ENCODE measurements at regions not wholly inside any gene's neighbourhood (a gene's known extent, or its start where the extent isn't known, plus 50 kb on each side); places are given as distances from the start of the nearest gene placed in this dataset.
A peak's percentile ranks its signal among the peaks of the same experiment; 100 is the strongest.

DNA sequence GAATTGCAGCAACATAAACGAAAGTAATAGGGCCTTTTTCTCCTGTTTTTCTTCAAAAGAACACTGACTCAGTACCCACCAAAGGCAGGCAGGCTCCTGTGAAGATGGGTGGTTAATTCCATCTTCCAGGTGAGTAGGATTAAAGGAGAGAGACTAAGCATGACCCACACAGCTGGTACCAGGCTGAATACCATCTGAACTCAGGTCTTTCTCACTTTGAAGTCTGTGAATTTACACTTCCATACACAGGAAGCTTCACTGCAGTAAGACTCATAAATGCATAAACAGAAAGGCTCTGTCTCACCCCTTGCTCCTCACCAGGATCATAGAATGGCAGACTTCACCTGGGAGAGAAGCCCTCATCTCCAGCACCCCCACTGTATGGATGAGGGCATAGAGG is 194.6 kb downstream of the KLF12 start:
- H3K36me3 Mint-ChIP-seq, result peaks cover 19 to 35% of the 10 kb centered on the region in 2 donors
- H3K9me3 Mint-ChIP-seq, result no peaks in the 10 kb centered on the region
- no peak for ATAC-seq (replicated peaks)
- peaks cover 13 to 32% of the 10 kb centered on the region in 2 donors for H3K4me1 Mint-ChIP-seq
- H3K4me3 Mint-ChIP-seq, result no peak overlapping the region
- H3K27me3 Mint-ChIP-seq, result no peaks in the 10 kb centered on the region
- DNase-seq, result no peak
- no peak overlapping the region for H3K27ac Mint-ChIP-seq

DNA sequence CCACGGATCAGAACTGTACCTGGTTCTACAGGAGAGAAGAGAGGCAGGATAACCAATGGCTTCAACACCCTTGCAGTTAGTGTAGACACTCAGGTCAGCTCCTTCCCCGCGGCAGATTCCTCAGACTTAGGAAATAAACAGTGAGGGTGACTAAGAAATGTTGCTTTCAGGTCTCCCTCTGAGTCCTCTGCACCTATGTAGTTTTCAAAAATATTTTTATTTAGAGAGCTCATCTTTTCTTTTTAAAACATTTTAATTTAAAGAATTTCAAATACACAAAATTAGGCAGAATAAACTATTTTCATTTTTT is 195.2 kb downstream of the KLF12 start:
- Mint-ChIP-seq H3K4me3 (no peak overlapping the region), H3K27ac (no peak overlapping the region), H3K27me3 (no peaks in the 10 kb centered on the region), H3K9me3 (no peaks in the 10 kb centered on the region), H3K4me1 (peaks cover 17 to 38% of the 10 kb centered on the region in 2 donors), H3K36me3 (peaks cover 19 to 36% of the 10 kb centered on the region in 2 donors)
- DNase-seq, result no peak
- no peak for ATAC-seq (replicated peaks)

DNA sequence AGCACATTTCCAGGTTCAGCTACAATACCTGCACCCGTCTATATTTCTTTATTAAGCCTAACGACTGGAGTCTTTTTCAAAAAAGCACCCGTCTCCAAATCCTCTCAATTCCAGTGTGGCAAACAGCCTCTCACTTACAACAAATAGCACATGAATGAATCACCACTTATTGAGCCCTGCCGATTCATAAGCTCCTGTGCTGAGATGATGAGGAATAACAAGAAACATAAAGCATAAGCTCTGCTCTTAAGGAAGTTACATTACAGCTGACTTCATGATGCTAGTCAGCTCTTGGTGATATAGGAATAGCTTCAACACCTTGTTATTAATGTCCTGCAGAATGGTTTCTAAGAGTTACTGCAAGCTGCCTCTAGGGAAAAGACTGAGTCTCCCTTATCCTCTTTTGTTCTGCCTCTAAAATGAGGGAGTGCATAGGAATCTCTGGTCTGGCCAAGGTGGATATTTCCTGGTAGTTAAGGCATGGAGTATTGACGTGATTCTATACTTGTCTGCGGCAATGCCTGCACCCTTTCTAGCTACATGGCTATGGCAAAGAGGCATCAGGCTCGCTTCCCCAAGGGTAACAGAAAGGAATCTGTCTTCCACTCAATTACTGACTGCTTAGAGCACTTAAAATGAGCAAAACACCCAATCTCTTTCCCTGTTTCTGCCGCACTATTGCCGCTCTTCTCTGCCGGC is 195.7 kb downstream of the KLF12 start:
- no peak for ATAC-seq (replicated peaks)
- DNase-seq, result no peak
- H3K9me3 Mint-ChIP-seq, result no peaks in the 10 kb centered on the region
- H3K4me1 Mint-ChIP-seq, result peaks cover 17 to 38% of the 10 kb centered on the region in 2 donors
- no peak overlapping the region for H3K27ac Mint-ChIP-seq
- peaks cover 19 to 34% of the 10 kb centered on the region in 2 donors for H3K36me3 Mint-ChIP-seq
- H3K4me3 Mint-ChIP-seq, result no peak overlapping the region
- H3K27me3 Mint-ChIP-seq, result no peaks in the 10 kb centered on the region

DNA sequence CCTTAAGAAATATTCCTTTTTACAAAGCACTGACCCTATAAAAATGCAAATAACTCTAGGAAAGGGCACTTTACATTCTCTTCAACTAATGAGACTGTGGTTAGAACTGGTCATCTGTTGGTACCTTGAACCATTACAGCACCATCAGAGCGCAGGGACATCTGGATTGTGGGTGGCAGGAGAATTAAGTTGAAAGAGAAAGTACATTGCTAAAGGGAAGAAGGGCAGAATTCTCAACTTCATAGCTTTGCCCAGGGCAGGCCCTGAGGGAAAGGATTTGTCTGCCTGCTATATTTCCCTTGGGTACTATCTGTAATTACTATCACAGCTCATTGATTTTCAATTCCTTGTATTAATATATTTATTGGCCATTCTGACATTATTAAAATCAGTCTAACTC is 196.8 kb downstream of the KLF12 start:
- no peak for DNase-seq
- no peak for ATAC-seq (replicated peaks)
- Mint-ChIP-seq H3K36me3 (peaks cover 13 to 27% of the 10 kb centered on the region in 2 donors), H3K27ac (no peak overlapping the region), H3K4me3 (no peak overlapping the region), H3K27me3 (no peaks in the 10 kb centered on the region), H3K4me1 (peaks cover 14 to 34% of the 10 kb centered on the region in 2 donors), H3K9me3 (no peaks in the 10 kb centered on the region)

DNA sequence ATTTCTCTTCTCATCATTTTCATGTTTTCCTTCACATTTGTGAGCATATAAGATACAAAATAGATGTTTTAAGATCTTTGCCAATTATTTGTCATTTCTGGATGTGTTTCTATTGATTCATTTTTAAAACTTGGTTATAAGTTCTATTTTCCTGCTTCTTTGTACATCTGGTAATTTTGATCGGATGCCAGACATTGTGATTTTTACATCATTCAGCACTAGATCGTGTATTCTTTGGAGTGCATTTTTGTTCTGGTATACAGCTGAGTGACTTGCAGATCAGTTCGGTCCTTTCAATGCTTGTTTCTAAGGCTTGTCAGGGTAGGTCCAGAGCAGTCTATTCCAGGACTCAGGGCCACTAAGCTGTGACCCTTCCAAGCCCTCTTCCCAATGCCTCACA is 198.2 kb downstream of the KLF12 start:
- Mint-ChIP-seq H3K27me3 (no peaks in the 10 kb centered on the region), H3K4me1 (peaks cover 17 to 34% of the 10 kb centered on the region in 2 donors), H3K9me3 (no peaks in the 10 kb centered on the region), H3K27ac (peak overlapping the region; percentile 37), H3K4me3 (no peak overlapping the region), H3K36me3 (peaks cover 10 to 23% of the 10 kb centered on the region in 2 donors)
- DNase-seq, result no peak
- no peak for ATAC-seq (replicated peaks)

DNA sequence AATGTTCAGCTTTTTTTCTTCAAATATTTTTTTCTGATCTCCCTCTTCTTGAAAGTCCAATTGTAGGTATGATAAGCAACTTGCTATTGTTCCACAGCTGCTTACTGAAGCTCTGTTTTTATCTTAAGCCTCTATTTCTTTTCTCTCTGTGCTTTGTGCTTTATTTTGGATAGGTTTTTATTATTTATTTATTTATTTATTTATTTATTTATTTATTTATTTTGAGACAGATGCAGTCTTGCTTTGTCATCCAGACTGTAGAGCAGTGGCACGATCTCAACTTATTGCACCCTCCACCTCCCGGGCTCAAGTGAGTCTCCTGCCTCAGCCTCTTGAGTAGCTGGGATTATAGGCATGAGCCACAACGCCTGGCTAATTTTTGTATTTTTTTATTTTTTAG is 199.4 kb downstream of the KLF12 start:
- H3K4me3 Mint-ChIP-seq, result no peak overlapping the region
- ATAC-seq (replicated peaks) (no peak), DNase-seq (no peak)
- H3K4me1 Mint-ChIP-seq, result peaks cover 12 to 22% of the 10 kb centered on the region in 2 donors
- H3K27ac Mint-ChIP-seq, result no peak overlapping the region
- H3K36me3 Mint-ChIP-seq, result peaks cover 8 to 15% of the 10 kb centered on the region in 2 donors
- H3K27me3 Mint-ChIP-seq, result no peaks in the 10 kb centered on the region
- no peaks in the 10 kb centered on the region for H3K9me3 Mint-ChIP-seq

DNA sequence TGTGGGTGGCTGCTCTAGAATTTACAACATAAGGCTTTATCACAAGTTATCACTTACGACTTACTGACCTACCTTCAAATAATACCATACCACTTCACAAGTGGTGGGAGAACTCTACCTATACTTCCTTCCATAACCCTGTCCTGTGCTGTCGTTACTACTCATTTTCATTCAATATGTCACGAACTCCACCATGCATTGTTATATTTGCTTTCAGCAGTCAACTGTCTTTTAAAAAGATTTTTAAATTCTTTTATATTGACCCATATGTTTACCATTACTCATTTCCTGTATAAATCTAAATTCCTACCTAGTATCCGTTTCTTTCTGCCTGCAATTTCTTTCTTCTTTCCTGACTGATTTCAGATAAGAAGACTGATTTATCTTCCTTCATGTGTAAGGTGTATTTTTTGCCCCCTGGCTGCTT is 200.0 kb downstream of the KLF12 start:
- Mint-ChIP-seq H3K27me3 (no peaks in the 10 kb centered on the region), H3K27ac (no peak overlapping the region), H3K36me3 (peaks cover 14 to 20% of the 10 kb centered on the region in 2 donors), H3K9me3 (no peaks in the 10 kb centered on the region), H3K4me1 (peaks cover 16 to 19% of the 10 kb centered on the region in 2 donors), H3K4me3 (no peak overlapping the region)
- no peak for ATAC-seq (replicated peaks)
- no peak for DNase-seq

DNA sequence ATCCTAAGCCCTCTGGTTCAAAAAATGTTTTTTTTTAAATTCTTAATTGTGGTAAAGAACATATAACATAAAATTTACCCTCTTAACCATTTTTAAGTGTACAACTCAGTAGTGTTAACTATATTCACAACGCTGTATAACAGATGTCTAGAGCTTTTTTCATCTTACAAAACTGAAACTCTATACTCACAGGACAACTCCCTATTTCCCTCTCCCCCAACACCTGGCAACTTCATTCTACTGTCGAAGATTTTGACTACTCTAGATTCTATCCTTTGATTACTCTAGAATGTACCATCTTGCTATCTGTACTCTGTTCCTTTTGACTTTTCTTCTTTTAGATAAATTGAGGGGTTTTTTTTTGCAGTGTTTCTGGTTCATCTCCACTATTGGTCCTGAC is 200.4 kb downstream of the KLF12 start:
- Mint-ChIP-seq H3K4me1 (peaks cover 18 to 19% of the 10 kb centered on the region in 2 donors), H3K27me3 (no peaks in the 10 kb centered on the region), H3K4me3 (no peak overlapping the region), H3K27ac (no peak overlapping the region), H3K9me3 (no peaks in the 10 kb centered on the region), H3K36me3 (peaks cover 14 to 22% of the 10 kb centered on the region in 2 donors)
- no peak for DNase-seq
- no peak for ATAC-seq (replicated peaks)

DNA sequence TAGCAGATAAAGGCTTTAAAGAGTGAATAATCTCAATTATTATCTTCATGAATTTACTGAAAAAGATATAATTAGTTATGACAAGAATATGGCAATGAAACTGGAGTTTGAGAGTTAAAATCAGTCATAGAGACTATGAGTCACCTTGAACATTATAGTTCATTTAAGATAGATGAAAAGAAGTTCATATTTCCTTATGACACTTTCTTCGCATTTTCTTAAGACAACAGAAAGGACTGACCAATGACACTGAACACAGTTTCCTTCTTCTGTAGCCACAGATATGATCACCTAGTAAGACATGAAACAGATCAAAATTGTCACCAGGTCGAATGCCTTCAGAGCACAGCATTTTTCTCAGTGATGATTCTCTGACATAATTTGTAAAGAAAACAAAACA is 202.1 kb downstream of the KLF12 start:
- Mint-ChIP-seq H3K27ac (no peak overlapping the region), H3K36me3 (peaks cover 14 to 23% of the 10 kb centered on the region in 2 donors), H3K4me3 (no peak overlapping the region), H3K9me3 (no peaks in the 10 kb centered on the region), H3K27me3 (no peaks in the 10 kb centered on the region), H3K4me1 (peaks cover 18 to 24% of the 10 kb centered on the region in 2 donors)
- DNase-seq (no peak), ATAC-seq (replicated peaks) (no peak)

DNA sequence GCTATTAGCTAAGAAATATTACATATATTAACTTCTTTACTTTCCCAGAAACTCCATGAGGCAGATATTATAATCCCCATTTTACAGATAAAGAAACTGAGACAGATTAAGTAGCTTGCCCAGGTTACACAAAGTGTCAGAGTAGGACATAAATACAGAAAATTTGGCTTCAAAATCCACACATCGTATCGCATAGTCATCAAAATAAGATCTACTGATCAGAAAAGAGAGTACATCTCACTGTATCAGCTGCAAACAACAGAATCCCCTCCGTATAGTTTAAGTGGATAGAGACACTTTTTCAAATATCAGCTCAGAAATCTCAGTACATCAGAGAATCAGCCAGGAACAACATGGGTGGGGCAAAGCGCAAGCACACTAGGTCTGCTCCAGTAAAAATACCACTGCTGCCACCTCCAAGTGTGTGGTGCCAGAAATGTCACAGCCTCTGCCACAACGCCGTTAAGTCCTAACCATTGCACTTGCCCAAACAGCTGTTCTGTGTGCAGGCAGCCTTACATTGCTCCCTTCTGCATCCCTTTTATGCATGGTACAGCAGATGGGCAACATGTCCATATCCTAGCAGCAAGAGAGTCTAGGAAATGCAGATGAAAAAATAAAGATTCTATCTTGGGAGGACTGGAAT is 204.8 kb downstream of the KLF12 start:
- Mint-ChIP-seq H3K9me3 (no peaks in the 10 kb centered on the region), H3K4me3 (no peak overlapping the region), H3K36me3 (peaks cover 6 to 18% of the 10 kb centered on the region in 2 donors), H3K27ac (no peak overlapping the region), H3K4me1 (peaks cover 21 to 23% of the 10 kb centered on the region in 2 donors), H3K27me3 (no peaks in the 10 kb centered on the region)
- ATAC-seq (replicated peaks) (no peak), DNase-seq (no peak)

DNA sequence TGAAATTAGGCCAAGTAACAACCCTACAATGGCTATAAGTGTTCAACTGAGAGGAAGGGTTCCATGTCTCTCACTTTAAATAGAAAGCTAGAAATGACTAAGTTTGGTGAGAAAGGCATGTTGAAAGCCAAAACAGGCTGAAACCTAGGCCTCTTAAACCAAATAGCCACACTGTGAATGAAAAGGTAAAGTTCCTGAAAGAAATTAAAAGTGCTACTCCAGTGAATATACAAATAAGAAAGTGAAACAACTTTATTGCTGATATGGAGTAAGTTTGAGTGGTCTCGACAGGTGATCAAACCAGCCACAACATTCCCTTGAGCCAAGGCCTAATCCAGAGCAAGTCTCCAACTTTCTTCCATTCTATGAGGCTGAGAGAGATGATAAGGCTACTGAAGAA is 209.6 kb downstream of the KLF12 start:
- Mint-ChIP-seq H3K27ac (no peak overlapping the region), H3K4me1 (peaks cover 25 to 31% of the 10 kb centered on the region in 2 donors), H3K9me3 (no peaks in the 10 kb centered on the region), H3K27me3 (no peaks in the 10 kb centered on the region), H3K36me3 (peaks cover 4 to 15% of the 10 kb centered on the region in 2 donors), H3K4me3 (no peak overlapping the region)
- ATAC-seq (replicated peaks) (peak; percentile 63 to 68), DNase-seq (no peak)

DNA sequence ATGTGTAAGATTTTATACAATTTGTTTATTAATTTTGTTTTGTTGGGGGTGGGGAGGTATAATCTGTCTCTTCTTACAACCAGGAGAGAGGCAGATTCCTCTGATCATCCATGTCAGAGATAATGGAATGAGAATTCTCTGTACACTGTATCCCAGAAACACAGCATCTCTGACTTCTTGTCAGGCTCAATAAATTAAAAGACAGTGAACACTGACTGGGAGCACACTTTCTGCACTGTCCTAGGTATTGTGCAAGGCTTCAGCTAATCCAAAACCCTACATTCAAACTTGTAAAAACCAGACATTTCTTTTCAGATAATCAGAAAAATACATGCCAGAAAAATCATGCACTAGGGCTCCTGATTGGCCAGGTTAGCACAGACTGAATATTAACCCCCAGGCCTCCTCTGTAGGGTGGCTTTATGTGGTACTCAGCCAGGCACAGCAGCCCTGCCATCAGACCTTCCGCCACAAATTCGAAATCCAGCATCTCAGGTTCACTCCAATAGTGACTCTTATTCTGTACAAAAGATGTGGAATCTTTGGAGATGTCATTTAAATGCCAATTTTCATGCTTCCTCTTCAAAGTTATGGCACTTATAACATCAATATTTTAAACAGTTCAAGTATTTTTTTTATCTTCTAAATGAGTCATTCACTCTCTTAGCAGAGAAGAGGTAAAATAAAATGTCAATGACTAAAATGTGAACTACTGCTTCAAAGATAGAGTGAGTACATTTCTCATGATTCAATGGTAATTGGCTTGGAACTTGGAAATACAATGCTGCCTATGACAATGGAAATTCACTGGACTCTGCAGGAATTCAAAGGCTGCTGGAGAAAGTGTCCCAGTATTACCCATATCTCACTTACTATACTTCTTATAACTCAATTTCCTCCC is 211.5 kb downstream of the KLF12 start:
- H3K27ac Mint-ChIP-seq, result no peak overlapping the region
- DNase-seq (no peak), ATAC-seq (replicated peaks) (peak; percentile 76 to 77)
- H3K9me3 Mint-ChIP-seq, result no peaks in the 10 kb centered on the region
- H3K4me1 Mint-ChIP-seq, result peaks cover 25 to 41% of the 10 kb centered on the region in 2 donors
- no peak overlapping the region for H3K4me3 Mint-ChIP-seq
- no peaks in the 10 kb centered on the region for H3K27me3 Mint-ChIP-seq
- peaks cover 0 to 9% of the 10 kb centered on the region in 2 donors for H3K36me3 Mint-ChIP-seq

DNA sequence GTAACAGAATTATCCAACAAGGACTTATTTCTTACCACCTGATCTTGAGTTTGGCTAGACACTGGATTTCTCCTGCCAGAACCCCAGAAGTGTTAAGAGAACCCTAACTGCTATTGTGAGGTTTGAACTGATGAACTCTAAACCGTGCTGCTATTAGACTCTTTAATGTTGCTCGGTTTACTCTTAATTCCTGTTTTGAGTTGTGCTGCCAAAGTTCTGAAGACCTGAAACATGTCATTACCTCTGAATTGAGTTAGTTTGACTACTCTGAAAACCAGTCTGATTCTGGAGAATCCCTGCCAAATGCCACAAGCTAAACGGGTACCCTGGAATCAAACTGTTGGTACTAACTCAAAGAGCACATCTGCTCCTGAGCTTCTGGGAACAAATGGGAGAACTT is 215.5 kb downstream of the KLF12 start:
- Mint-ChIP-seq H3K36me3 (no peaks in the 10 kb centered on the region), H3K27me3 (no peaks in the 10 kb centered on the region), H3K27ac (no peak overlapping the region), H3K4me3 (no peak overlapping the region), H3K4me1 (peaks cover 25 to 47% of the 10 kb centered on the region in 2 donors), H3K9me3 (no peaks in the 10 kb centered on the region)
- DNase-seq (no peak), ATAC-seq (replicated peaks) (no peak)

DNA sequence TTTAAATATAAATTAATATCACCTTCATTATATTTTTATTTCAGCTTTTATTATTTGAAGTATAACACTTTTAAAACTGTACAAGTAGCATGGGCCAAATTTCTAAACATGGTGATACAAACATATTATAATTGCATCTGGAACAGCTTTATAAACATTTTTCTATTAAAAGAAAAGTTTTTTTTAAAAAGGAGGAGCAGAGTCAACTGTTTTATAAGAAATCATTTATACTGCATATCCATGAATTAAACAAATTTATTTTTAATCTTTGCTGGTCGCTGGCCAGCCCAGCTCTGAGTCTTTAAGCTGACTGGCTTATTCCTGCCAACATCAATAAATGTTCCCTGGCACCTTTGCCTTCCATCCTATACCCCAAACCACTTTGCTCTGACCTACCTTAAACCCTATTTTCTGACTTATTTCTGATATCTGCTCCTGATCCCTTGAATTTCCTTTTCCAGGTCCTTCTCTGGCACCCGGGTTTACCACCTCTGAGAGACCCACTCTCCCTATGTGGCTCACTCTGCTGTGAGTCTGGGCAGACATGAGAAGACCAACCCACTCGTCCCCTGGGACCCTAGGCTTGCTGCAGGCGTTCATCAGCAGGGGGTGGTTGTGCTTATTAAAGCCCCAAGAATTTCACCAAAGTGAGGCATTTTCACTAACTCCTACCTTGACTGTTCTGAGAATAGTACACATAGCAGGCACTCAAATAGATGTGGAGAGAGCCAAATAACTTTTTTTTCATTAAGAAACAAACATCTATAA is 220.3 kb downstream of the KLF12 start:
- Mint-ChIP-seq H3K9me3 (no peaks in the 10 kb centered on the region), H3K27ac (peak overlapping the region; percentile 33), H3K4me1 (peaks cover 28 to 52% of the 10 kb centered on the region in 2 donors), H3K4me3 (no peak overlapping the region), H3K36me3 (no peaks in the 10 kb centered on the region), H3K27me3 (no peaks in the 10 kb centered on the region)
- ATAC-seq (replicated peaks) (peak; percentile 70 to 89), DNase-seq (peak; percentile 23)

Data from stimulated activated naive B cell treated with anti-CD40 and anti-IgM and Interleukin-4, amounts not matched to agents 10 μg/mL and 1 μg/mL and 100 μg/mL, for 72 hours (primary cell).